ENCODE measurements at regions not wholly inside any gene's neighbourhood (a gene's known extent, or its start where the extent isn't known, plus 50 kb on each side); places are given as distances from the start of the nearest gene placed in this dataset.
"Not testable (repeated sequence)": the region's sequence is repeated elsewhere in the genome, so short reads cannot be mapped to it uniquely, and the experiment has no call there.

DNA sequence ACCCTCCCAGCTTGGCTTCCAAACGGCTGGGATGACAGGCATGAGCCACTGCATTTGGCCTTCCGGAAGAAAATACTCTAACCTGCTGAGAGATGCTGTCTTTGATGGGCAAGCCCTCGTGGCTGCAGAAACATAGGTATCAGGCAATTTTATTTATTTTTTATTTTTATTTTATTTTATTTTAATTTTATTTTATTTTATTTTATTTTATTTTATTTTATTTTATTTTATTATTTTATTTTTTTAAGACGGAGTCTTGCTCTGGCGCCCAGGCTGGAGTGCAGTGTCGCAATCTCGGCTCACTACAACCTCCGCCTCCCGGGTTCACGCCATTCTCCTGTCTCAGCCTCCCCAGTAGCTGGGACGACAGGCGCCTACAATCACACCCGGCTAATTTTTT, 257.1 kb downstream of the SHOX start:
- H4K8ac ChIP-seq (ENCODE audit: low read depth in 2 of 2, low read length in 2 of 2); H3K9ac ChIP-seq (ENCODE audit: low read depth, low read length); ATAC-seq (ENCODE audit: low read depth); H4K20me1 ChIP-seq (ENCODE audit: insufficient read depth, low read length); H4K5ac ChIP-seq (ENCODE audit: low read depth, low read length); H3K9me1 ChIP-seq (ENCODE audit: insufficient read depth, low read length); intact Hi-C loops (cut with micrococcal nuclease); POLR2A ChIA-PET (ENCODE audit: unreplicated experiment); H3K4me3 ChIP-seq (ENCODE audit: insufficient read depth, low read depth, low read length); H3K27me3 ChIP-seq (ENCODE audit: control insufficient read depth, insufficient read depth, low read length); H2BK5ac ChIP-seq (ENCODE audit: low read depth, low read length, poor library complexity, severe bottlenecking); H3K56ac ChIP-seq (ENCODE audit: extremely low read depth, insufficient read depth, low read length); H2BK120ac ChIP-seq (ENCODE audit: low read depth, low read length); H2AFZ ChIP-seq (replicated peaks; ENCODE audit: low read length, poor library complexity); dilution Hi-C loops (cut with HindIII; ENCODE audit: low sequenced_read_pairs, unreplicated experiment); H2AK9ac ChIP-seq (replicated peaks; ENCODE audit: low read depth, low read length, poor library complexity); H3K23ac ChIP-seq (ENCODE audit: low read depth, low read length); H3K14ac ChIP-seq (replicated peaks; ENCODE audit: low read depth, low read length); H3K4ac ChIP-seq (ENCODE audit: low read depth, low read length); H2BK20ac ChIP-seq (ENCODE audit: low read depth, low read length); H3K4me1 ChIP-seq (ENCODE audit: control insufficient read depth, insufficient read depth, low read length); H3K27ac ChIP-seq (ENCODE audit: insufficient read depth, low read length); in situ Hi-C loops (cut with MboI; ENCODE audit: low sequenced_read_pairs); CTCF ChIA-PET; H3K79me1 ChIP-seq (ENCODE audit: low read depth in 1 of 2, low read length in 2 of 2); H3K36me3 ChIP-seq (ENCODE audit: control insufficient read depth, insufficient read depth, low read length); H2BK15ac ChIP-seq (ENCODE audit: low read depth, low read length); H4K91ac ChIP-seq (ENCODE audit: insufficient read depth, low read depth, low read length); H3K4me2 ChIP-seq (ENCODE audit: low read depth, low read length); DNase-seq; BruUV-seq (replicated peaks); H2AK5ac ChIP-seq (ENCODE audit: low read depth, low read length); H3K18ac ChIP-seq (ENCODE audit: low read depth, low read length): not testable (repeated sequence)
- H3K9me3 ChIP-seq (ENCODE audit: control insufficient read depth, insufficient read depth, low read length) = peaks cover 19% of the 10 kb centered on the region
- WGBS, 2 experiments (ENCODE audit: extremely low coverage in 2 of 2, insufficient read length in 1 of 2) = 33% methylated on average over 1 of the region's 13 CpGs; no CpG with 5 or more reads in 1 of the 2 experiments
